H7 (cell line): ENCODE measurements at regions not wholly inside any gene's neighbourhood (a gene's known extent, or its start where the extent isn't known, plus 50 kb on each side); places are given as distances from the start of the nearest gene placed in this dataset.

Experiments
- DNase-seq: peaks from one replicate; pipeline ENCODE4 v3.0.0; 2012
- H3K27me3 ChIP-seq: 2 replicates; pipeline ENCODE4 v1.6.0; 2011; ENCODE audit warnings: mild to moderate bottlenecking, low read length; ENCODE audit not compliant: control insufficient read depth, insufficient read depth
- H3K36me3 ChIP-seq: replicated peaks from 2 replicates; pipeline ENCODE4 v1.5.1; 2011; ENCODE audit warnings: low read length; ENCODE audit not compliant: control insufficient read depth, insufficient read depth
- H3K4me3 ChIP-seq: 2 replicates; pipeline ENCODE4 v1.5.1; 2011; ENCODE audit warnings: low read depth, mild to moderate bottlenecking, control low read depth, low read length, moderate library complexity; ENCODE audit not compliant: insufficient read depth

GRCh38 chr2:188114014-188114413 is 177.7 kb upstream of the GULP1 start:
- Histone ChIP-seq H3K36me3 (no peaks in the 10 kb centered on the region), H3K27me3 (no peaks in the 10 kb centered on the region), H3K4me3 (no peak overlapping the region)
- DNase-seq, result no peak

DNA sequence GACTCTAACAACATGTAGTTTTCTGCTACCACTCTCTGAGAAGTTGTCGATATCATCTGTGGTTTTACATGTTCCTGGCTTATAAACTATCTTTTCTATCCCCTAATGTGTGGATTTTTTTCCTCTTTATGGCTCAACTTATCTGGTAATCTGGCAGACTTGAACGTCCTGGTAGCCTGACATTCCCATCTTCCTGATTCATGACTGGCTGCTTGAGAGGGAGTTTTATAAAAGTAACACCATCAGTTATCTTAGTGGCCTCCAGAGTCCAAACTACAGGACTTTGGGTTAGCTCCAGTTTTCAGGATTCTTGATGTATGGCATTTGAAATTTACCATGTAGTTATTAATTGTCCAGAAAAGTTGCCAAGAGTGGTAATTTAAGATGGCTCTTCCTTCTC is 174.0 kb upstream of the GULP1 start:
- no peaks in the 10 kb centered on the region for H3K27me3 ChIP-seq
- no peak for DNase-seq
- H3K4me3 ChIP-seq, result no peak overlapping the region
- H3K36me3 ChIP-seq, result no peaks in the 10 kb centered on the region

DNA sequence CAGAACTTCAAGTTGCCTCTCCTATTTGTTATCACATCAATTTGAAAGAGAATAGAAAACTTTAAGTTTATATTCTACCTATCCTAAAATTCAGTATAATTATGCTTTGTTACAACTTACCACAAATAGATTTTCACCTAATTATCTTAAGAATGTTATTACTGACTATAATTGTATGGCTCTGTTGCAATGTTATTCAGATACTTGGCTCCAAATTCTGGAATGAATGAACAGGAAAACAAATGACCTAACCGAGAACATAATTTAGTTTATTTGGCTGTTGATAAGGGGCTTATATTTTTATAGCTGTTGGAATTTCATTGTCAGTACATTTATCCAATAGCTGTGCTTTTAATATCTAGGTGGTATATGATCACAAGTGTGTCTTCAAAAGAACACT is 173.2 kb upstream of the GULP1 start:
- Histone ChIP-seq H3K4me3 (no peak overlapping the region), H3K27me3 (no peaks in the 10 kb centered on the region)
- no peak for DNase-seq

GRCh38 chr2:188119112-188119838 is 172.4 kb upstream of the GULP1 start:
- no peak for DNase-seq

More for the DNA sequence above, 173.2 kb upstream of the GULP1 start:
- H3K36me3 ChIP-seq, result no peaks in the 10 kb centered on the region

GRCh38 chr2:188122985-188123384 is 168.7 kb upstream of the GULP1 start:
- DNase-seq, result no peak
- H3K36me3 ChIP-seq, result no peaks in the 10 kb centered on the region
- no peaks in the 10 kb centered on the region for H3K27me3 ChIP-seq
- H3K4me3 ChIP-seq, result no peak overlapping the region

More at GRCh38 chr2:188119112-188119838, 172.4 kb upstream of the GULP1 start:
- H3K27me3 ChIP-seq, result no peaks in the 10 kb centered on the region
- no peak overlapping the region for H3K4me3 ChIP-seq
- H3K36me3 ChIP-seq, result no peaks in the 10 kb centered on the region

DNA sequence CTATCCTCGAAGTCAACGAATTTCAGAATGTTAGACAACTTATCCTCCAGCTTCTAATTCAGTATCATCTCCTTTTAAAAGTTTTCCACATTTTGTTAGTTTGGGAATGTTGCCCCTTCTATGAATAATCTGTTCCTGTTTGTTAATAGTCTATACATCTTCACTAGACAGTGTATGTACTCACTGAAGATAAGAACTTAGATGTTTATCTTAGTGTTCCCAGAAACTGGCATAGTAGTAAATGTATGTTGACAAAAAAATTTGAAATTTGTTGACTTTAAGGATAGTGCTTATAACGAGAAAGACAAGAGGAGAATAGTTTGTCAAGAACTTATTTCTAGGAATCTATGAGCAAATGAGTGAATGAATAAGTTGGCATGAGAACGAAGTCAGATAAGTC is 162.0 kb upstream of the GULP1 start:
- no peaks in the 10 kb centered on the region for H3K27me3 ChIP-seq
- no peak for DNase-seq

GRCh38 chr2:188130317-188130716 is 161.4 kb upstream of the GULP1 start:
- no peak overlapping the region for H3K4me3 ChIP-seq
- DNase-seq, result no peak
- H3K36me3 ChIP-seq, result no peaks in the 10 kb centered on the region
- no peaks in the 10 kb centered on the region for H3K27me3 ChIP-seq

More for the DNA sequence above, 162.0 kb upstream of the GULP1 start:
- no peak overlapping the region for H3K4me3 ChIP-seq
- no peaks in the 10 kb centered on the region for H3K36me3 ChIP-seq

GRCh38 chr2:188131281-188131680 is 160.4 kb upstream of the GULP1 start:
- H3K27me3 ChIP-seq, result no peaks in the 10 kb centered on the region

DNA sequence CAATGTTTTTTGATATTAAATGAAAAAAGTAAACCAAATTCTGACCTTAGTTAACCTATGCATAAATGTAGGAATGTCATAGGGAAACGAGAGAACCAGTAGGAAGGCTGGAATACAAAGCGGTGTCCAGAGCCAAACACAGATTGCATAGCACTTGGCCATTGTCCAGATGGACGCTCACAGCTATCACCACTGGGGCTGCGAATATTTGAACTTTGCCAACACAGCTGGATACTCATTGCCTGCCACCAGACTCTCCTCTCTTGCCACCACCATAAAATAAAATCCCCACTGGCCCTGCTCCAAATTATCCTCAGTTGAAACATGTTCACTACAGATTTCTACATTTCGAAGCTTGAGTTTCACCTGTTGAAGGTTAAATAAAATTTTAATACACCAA is 159.3 kb upstream of the GULP1 start:
- DNase-seq, result no peak
- no peaks in the 10 kb centered on the region for H3K36me3 ChIP-seq

More at GRCh38 chr2:188131281-188131680, 160.4 kb upstream of the GULP1 start:
- H3K36me3 ChIP-seq, result no peaks in the 10 kb centered on the region
- no peak overlapping the region for H3K4me3 ChIP-seq
- no peak for DNase-seq

DNA sequence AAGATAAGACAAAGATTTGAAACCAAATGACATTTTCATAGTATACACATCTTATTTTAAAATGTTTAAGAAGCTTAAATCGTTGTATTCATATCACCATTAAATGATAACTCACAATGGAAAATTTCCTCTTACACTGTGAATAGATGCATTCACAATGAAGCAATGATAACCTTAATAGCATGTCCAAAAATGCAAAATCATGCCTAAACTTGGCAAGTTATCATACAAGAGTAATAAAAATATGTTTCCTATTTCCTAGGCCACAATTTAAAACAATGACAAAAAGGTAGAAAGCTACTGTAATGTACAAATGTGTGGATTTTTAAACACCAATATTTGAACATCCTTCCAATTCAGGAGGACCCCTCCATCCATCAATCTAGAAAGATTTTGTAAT is 157.4 kb upstream of the GULP1 start:
- no peaks in the 10 kb centered on the region for H3K36me3 ChIP-seq
- no peak overlapping the region for H3K4me3 ChIP-seq
- DNase-seq, result no peak
- H3K27me3 ChIP-seq, result no peaks in the 10 kb centered on the region

More for the DNA sequence above, 159.3 kb upstream of the GULP1 start:
- Histone ChIP-seq H3K27me3 (no peaks in the 10 kb centered on the region), H3K4me3 (no peak overlapping the region)

DNA sequence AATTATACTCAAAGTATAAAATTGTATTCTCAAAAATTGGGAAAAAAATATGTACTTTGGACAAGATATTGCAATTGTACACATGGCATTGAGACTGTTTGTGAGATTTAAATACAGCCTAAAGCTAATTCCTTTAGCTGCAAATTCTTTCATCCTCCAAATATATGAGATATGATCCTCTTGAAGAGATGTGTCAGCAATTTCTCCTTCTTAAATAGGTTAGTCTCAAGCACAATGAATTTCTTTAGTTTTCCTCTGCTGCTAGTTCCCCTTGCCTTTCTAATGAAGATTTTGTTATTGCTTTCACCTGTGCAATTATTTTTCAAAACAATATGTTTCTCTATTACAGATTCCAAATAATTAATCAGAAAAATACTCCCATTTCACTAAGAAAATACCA is 153.4 kb upstream of the GULP1 start:
- no peaks in the 10 kb centered on the region for H3K27me3 ChIP-seq
- DNase-seq, result no peak
- H3K36me3 ChIP-seq, result no peaks in the 10 kb centered on the region
- no peak overlapping the region for H3K4me3 ChIP-seq

DNA sequence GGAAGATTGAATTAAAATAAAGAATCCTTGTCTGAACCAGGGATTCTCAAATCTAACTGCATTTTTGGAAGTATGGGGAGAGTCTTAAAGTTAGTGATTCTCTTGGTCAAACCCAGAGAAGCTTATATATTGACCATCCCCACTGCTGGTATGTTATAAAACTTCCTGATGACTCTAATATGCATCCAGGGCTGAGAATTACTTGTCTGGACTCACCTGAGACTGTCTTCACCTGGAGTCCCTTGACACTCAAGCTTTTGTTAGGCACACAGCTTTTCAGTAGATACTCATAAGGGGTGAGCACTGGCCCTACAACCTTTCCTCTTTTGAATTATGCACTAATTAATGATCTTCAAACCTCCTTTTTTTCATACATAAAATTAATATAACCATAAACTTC is 149.6 kb upstream of the GULP1 start:
- Histone ChIP-seq H3K27me3 (no peaks in the 10 kb centered on the region), H3K36me3 (no peaks in the 10 kb centered on the region), H3K4me3 (no peak overlapping the region)
- no peak for DNase-seq

- no peaks in the 10 kb centered on the region for H3K36me3 ChIP-seq
- no peak overlapping the region for H3K4me3 ChIP-seq
- DNase-seq, result no peak
- H3K27me3 ChIP-seq, result no peaks in the 10 kb centered on the region
Measured at GRCh38 chr2:188142636-188143295, 148.9 kb upstream of the GULP1 start.

GRCh38 chr2:188145885-188146284 is 145.8 kb upstream of the GULP1 start:
- H3K4me3 ChIP-seq, result no peak overlapping the region
- no peaks in the 10 kb centered on the region for H3K36me3 ChIP-seq
- DNase-seq, result no peak
- no peaks in the 10 kb centered on the region for H3K27me3 ChIP-seq

- no peaks in the 10 kb centered on the region for H3K27me3 ChIP-seq
- no peak for DNase-seq
- no peaks in the 10 kb centered on the region for H3K36me3 ChIP-seq
- H3K4me3 ChIP-seq, result no peak overlapping the region
Measured at GRCh38 chr2:188146888-188147287, 144.8 kb upstream of the GULP1 start.
